B cell (primary cell): ENCODE measurements at regions not wholly inside any gene's neighbourhood (a gene's known extent, or its start where the extent isn't known, plus 50 kb on each side); places are given as distances from the start of the nearest gene placed in this dataset.

ENCODE experiments used
- ATAC-seq: fragments of 200-7000 bp; cut with Tn5 transposase; one replicate; pipeline ENCODE4 v1.10.0; 2021; ENCODE audit warnings: low read depth, mild to moderate bottlenecking, moderate number of reproducible peaks, moderate library complexity
- CTCF ChIA-PET: fragments of 350-600 bp; sonication (Branson Sonifier 250); formaldehyde crosslinking; loops from one replicate; lab custom pipeline; 2021; ENCODE audit warnings: antibody characterized with exemption, inconsistent platforms; lab: Charles Lee
- POLR2A ChIA-PET: fragments of 350-600 bp; sonication (Branson Sonifier 250); formaldehyde crosslinking; loops from one replicate; lab custom pipeline; 2021; ENCODE audit warnings: antibody characterized with exemption; lab: Charles Lee
- DNase-seq: peaks from one replicate; pipeline ENCODE4 v3.0.0; 2013
- H2AFZ ChIP-seq: 2 replicates; pipeline ENCODE4 v1.6.1; 2012; ENCODE audit warnings: mild to moderate bottlenecking, low read depth, low read length; ENCODE audit not compliant: insufficient read depth, poor library complexity, severe bottlenecking
- H3K27ac ChIP-seq, 2 donors: 1 replicate in 1 of 2; 2 replicates in 1 of 2; pipeline ENCODE4 v1.5.1; 2012 to 2013; ENCODE audit warnings: low read length in 2 of 2, mild to moderate bottlenecking in 2 of 2, moderate library complexity in 1 of 2
- H3K27me3 ChIP-seq, 4 experiments: fragments of 200-600 bp in 1 of 4; sonication (generic) in 1 of 4; replicated peaks in 1 of 4; 1 replicate in 2 of 4; 2 replicates in 2 of 4; pipeline versions ENCODE4 v1.6.1 to v1.7.0; 2013 to 2016; ENCODE audit warnings: low read length in 3 of 4, mild to moderate bottlenecking in 2 of 4, mixed read lengths in 1 of 4, moderate library complexity in 1 of 4; ENCODE audit not compliant: insufficient read depth in 4 of 4, control insufficient read depth in 3 of 4; ENCODE audit errors: control extremely low read depth in 1 of 4
- H3K36me3 ChIP-seq, 2 experiments: replicated peaks in 1 of 2; 1 replicate in 1 of 2; 2 replicates in 1 of 2; pipeline versions ENCODE4 v1.6.1 to v1.7.1; 2013; ENCODE audit warnings: low read length in 1 of 2; ENCODE audit not compliant: insufficient read depth in 2 of 2, control insufficient read depth in 1 of 2; ENCODE audit errors: control extremely low read depth in 1 of 2, extremely low read depth in 1 of 2
- H3K4me1 ChIP-seq, 2 donors: fragments of 200-600 bp in 1 of 2; sonication (generic) in 1 of 2; 1 replicate in 1 of 2; 2 replicates in 1 of 2; pipeline versions ENCODE4 v1.5.1 to v1.6.1; 2013 to 2017; ENCODE audit warnings: low read length in 2 of 2; ENCODE audit not compliant: control insufficient read depth in 2 of 2, insufficient read depth in 2 of 2
- H3K4me2 ChIP-seq: replicated peaks from 2 replicates; pipeline ENCODE3; 2012; ENCODE audit warnings: mild to moderate bottlenecking, low read depth, low read length; ENCODE audit not compliant: poor library complexity, severe bottlenecking
- H3K4me3 ChIP-seq, 5 experiments: fragments of 200-600 bp in 1 of 5; sonication (generic) in 1 of 5; 1 replicate in 3 of 5; 2 replicates in 2 of 5; pipeline versions ENCODE4 v1.5.1 to v1.7.0; 2011 to 2016; ENCODE audit warnings: low read length in 4 of 5, mild to moderate bottlenecking in 4 of 5, low read depth in 2 of 5, control low read depth in 1 of 5, moderate library complexity in 1 of 5; ENCODE audit not compliant: insufficient read depth in 1 of 5; ENCODE audit errors: control extremely low read depth in 1 of 5, extremely low read depth in 1 of 5
- H3K79me2 ChIP-seq: fragments of 200-600 bp; sonication (generic); one replicate; pipeline ENCODE4 v1.6.0; 2016; ENCODE audit warnings: low read length; ENCODE audit not compliant: control insufficient read depth, insufficient read depth
- H3K9ac ChIP-seq: fragments of 200-600 bp; sonication (generic); 2 replicates; pipeline ENCODE4 v1.6.1; 2017; ENCODE audit warnings: mild to moderate bottlenecking, low read length, moderate library complexity
- H3K9me3 ChIP-seq, 3 donors: one replicate each; pipeline versions ENCODE4 v1.6.1 to v1.7.1; 2013; ENCODE audit warnings: low read length in 2 of 3; ENCODE audit not compliant: control insufficient read depth in 2 of 3, insufficient read depth in 1 of 3; ENCODE audit errors: control extremely low read depth in 1 of 3
- H4K20me1 ChIP-seq: 2 replicates; pipeline ENCODE4 v1.6.0; 2012; ENCODE audit warnings: mild to moderate bottlenecking, low read length; ENCODE audit not compliant: insufficient read depth, control insufficient read depth, poor library complexity, severe bottlenecking
- H3K27ac Mint-ChIP-seq: one replicate; pipeline ENCODE4 v1.8.0; 2021; ENCODE audit warnings: mixed read lengths
- H3K27me3 Mint-ChIP-seq: one replicate; pipeline ENCODE4 v1.8.0; 2021; ENCODE audit warnings: mixed read lengths
- H3K4me1 Mint-ChIP-seq: one replicate; pipeline ENCODE4 v1.8.0; 2021; ENCODE audit warnings: mixed read lengths
- H3K4me3 Mint-ChIP-seq: one replicate; pipeline ENCODE4 v1.8.0; 2021; ENCODE audit warnings: mixed read lengths
- H3K9me3 Mint-ChIP-seq: one replicate; pipeline ENCODE4 v1.8.0; 2022; ENCODE audit warnings: mixed read lengths; ENCODE audit not compliant: insufficient read depth
- CTCF ChIP-seq: fragments of 200-600 bp; IDR thresholded peaks from one replicate; pipeline ENCODE4 v1.8.0; 2022; ENCODE audit warnings: antibody characterized with exemption, mild to moderate bottlenecking
- WGBS: methylation state at CpG from one replicate; pipeline ENCODE4 v1.1.5; 2013; ENCODE audit warnings: missing lambda C conversion rate; ENCODE audit not compliant: insufficient coverage; 5-methylcytosine and 5-hydroxymethylcytosine counted together
- intact Hi-C: fragments of 100-400 bp; cut with micrococcal nuclease; formaldehyde crosslinking; loops from one replicate; pipeline ENCODE4 v1.10.0; 2022

GRCh38 chr5:135193213-135194125, 159.4 kb upstream of the PITX1 start:
- Histone ChIP-seq H3K4me2 (no peak overlapping the region), H2AFZ (no peak overlapping the region)
- intact Hi-C loops = no loop called here

More at GRCh38 chr5:135193213-135194125, 159.4 kb upstream of the PITX1 start:
- Histone ChIP-seq H3K27ac (no peak overlapping the region), H3K9ac (no peak overlapping the region), H3K79me2 (no peaks in the 10 kb centered on the region), H3K9me3 (peaks cover 0 to 3% (median 2%) of the 10 kb centered on the region in 3 donors), H3K36me3 (no peaks in the 10 kb centered on the region), H3K4me1 (peaks cover 10 to 12% of the 10 kb centered on the region in 2 donors), H4K20me1 (no peaks in the 10 kb centered on the region), H3K27me3 (peaks cover 0 to 39% (median 16%) of the 10 kb centered on the region in 4 experiments), H3K4me3 (no peak overlapping the region)
- TF ChIP-seq CTCF = no peak
- ChIA-PET POLR2A (no interaction called here), CTCF (interaction anchor here (1.1 to 6.0 kb wide), 4 partner anchors 10 to 275 kb away, joined by 3 to 44 read pairs (median 12); no protein-coding TSS in a partner anchor)
- Mint-ChIP-seq H3K9me3 (peaks cover 12% of the 10 kb centered on the region), H3K4me3 (no peak overlapping the region), H3K4me1 (peaks cover 5% of the 10 kb centered on the region), H3K27ac (no peak overlapping the region), H3K27me3 (peaks cover 61% of the 10 kb centered on the region)
- ATAC-seq (no peak), DNase-seq (no peak)
- 86% methylated on average over 1 of the region's 8 CpGs for WGBS
